HG02571 (cell line): ENCODE measurements at regions not wholly inside any gene's neighbourhood (a gene's known extent, or its start where the extent isn't known, plus 50 kb on each side); places are given as distances from the start of the nearest gene placed in this dataset.
"Not testable (repeated sequence)": the region's sequence is repeated elsewhere in the genome, so short reads cannot be mapped to it uniquely, and the experiment has no call there.

ENCODE experiments used
- ATAC-seq: cut with Tn5 transposase; IDR thresholded peaks from one replicate; pipeline ENCODE4 v1.9.1; 2021; ENCODE audit warnings: mild to moderate bottlenecking, moderate library complexity; ENCODE audit not compliant: unreplicated experiment

- ATAC-seq: no peak
These were observed 55.6 kb upstream of the ABCD3 start for GRCh38 chr1:94362466-94363058.

DNA sequence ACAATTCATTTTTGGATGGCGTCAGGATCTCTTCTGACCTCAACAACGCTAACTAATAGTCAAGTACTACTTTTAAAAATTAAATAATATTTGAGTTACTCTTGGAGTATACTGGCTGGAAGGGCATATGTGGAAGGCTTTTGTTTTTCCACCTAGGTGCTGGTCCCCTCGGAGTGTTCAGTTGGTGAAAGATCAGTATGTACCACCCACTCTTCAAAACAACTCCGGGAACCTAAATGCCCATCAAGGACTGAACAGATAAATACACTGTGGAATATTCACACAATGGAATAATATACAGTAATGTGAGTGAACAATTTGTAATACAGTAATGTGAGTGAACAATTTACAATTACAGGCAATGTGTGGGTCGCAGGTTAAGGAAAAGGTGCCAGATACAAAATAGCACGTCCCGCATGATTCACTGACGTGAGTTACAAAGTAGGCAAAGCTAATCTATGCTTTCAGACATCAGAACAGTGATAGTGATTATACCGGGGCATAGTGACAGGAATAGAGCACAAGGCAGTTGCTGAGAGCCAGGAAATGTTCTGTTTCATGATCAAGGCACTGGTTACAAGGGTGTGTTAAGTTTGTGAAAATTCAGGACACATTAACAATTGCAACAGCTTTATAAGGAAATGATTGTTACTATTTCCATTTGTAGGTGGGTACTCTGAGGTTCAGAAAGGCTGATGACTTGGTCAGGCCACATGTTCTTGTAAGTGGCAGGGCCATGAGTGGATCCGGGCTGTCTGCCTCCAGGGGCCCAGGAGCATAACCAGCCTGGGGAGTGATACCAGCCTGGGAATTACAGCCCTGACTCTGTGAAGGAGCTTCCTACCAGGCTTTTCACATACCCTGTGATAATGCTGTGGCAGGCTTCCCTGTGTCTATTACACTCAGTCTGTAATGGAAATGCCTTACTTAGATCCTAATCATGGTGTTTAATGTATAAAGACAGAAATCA lies 59.3 kb upstream of the ABCD3 start:
- no peak for ATAC-seq

- no peak for ATAC-seq
These were observed 60.5 kb upstream of the ABCD3 start for GRCh38 chr1:94357661-94358060.

GRCh38 chr1:94355485-94355980 lies 62.7 kb upstream of the ABCD3 start:
- no peak for ATAC-seq

DNA sequence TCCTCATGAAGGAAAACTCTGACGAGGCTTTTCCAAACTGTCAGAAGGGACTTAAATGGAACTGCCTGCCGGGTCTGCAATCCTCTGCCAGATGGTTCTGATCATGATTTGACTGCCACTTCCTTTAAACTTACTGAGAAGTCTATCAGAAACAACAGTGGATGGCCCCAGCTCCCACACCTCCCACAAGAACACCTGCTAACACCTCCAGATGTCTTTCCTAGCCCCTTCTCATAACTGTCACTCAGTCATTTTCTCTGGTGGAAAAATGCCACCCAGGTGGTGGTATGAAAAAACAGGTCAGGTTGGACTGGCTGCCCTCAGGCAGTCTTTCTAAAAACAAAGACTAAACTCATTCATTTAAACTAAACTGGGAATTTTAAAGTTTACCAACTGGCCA lies 66.7 kb upstream of the ABCD3 start:
- ATAC-seq: no peak

- no peak for ATAC-seq
These were observed 67.8 kb upstream of the ABCD3 start for GRCh38 chr1:94350350-94350924.

GRCh38 chr1:94349853-94350252 lies 68.3 kb upstream of the ABCD3 start:
- ATAC-seq: no peak

DNA sequence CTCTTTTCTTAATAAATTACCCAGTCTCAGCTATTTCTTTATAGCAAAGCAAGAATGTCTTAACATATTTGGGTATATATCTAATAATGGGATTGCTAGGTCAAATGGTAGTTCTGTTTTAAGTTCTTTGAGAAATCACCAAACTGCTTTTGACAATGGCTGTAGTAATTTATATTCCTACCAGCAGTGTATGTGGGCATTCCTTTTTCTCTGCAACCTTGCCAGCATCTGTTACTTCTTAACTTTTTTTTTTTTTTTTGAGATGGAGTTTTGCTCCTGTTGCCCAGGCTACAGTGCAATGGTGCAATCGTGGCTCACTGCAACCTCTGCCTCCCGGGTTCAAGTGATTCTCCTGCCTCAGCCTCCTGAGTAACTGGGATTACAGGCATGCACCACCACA lies 69.8 kb upstream of the ABCD3 start:
- ATAC-seq: not testable (repeated sequence)

DNA sequence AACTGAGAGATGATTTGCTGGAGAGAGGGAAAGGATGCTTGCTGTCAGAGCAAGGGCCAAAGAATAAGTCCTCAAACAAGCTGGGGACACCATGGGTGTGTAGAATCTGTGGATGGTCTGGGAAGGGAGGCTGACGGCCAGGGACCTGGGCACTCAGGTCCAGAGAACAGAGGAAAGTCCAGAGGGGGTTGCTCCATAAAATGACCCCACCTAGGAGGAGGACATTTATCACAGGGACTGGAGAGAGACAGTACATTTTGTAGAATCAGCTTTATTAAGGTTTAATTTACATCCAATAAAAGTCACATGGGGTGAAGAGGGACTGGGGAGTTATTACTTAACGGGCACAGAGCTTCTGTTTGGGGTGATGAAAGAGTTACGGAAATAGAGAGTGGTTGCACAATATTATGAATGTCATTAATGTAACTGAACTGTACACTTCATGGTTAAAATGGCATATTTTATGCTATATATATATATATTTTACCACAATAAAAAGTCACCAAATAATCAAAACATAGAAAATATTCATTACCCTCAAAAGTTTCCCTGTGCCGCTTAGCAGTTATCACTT lies 73.0 kb upstream of the ABCD3 start:
- ATAC-seq: no peak

DNA sequence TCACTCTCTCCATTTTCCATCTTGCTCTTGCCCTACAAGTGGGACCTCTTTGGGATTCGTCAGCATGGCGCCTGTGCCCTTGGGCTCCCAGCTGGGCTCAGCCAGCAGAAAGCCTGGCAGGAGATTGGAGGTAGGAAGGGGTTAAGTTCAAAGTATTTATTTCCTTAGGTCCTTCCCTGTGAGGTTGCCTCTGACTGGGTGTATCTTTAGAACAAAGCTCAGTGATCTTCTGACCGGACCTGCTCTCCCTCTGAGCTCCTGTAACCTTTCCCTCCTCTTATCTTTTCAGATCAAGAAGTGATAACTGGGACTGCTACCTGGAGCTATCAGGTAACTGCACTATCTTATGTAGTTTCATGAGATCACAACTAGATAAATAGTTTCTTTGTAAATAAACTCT lies 75.8 kb upstream of the ABCD3 start:
- ATAC-seq: no peak

DNA sequence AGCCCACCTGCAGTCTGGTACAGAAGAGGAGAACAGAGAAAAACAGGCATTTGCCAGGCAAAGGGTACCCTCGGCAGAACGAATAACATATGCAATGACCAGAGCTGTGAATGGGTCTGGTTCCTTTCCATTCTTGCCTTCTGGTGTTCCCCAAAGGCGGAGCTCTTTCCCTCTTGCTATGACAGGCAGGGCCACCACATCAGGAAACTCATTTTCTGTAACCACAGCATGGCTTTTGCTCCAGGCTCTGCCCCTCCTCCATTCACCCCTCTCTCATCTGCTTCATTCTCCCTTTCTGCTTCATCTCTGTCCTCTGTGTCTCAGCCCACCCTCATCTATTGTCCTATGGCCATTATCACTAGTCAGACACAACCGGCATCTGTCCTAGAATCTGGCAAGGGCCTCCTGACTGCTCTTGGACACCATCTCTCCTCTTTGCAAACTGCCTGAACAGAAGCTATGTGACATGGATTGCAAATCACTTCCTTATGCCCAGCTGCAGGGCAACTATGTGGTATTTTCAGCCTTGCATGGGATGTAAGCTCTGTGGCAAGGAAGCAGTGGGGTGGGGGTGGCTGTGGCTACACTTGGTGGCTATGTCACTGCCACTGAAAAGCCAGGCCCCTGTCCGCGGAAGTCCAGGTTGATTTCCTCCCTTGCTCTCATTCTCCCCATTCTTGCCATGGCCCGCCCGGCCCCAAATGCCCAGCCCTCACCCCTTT lies 78.8 kb upstream of the ABCD3 start:
- no peak for ATAC-seq

- ATAC-seq: no peak
These were observed 81.2 kb upstream of the ABCD3 start for GRCh38 chr1:94336991-94337390.

DNA sequence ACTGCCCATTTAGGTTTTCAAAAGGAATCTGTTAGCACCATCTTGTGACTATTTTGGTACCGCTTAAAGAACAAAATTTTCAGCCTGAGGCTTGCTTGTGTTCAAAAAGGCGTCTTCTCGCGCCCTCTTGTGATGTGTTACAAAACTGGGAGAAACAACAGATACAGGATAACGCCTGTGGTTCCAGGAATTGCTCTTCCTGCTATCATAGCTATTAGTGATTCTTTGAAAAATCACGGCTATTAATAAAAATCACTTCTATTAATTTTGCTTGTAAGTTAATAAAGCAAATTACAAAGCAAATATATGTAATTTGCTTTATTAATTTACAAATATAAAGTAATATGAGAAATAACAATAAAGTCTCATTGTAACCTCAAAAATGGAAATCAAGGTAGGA lies 82.2 kb upstream of the ABCD3 start:
- no peak for ATAC-seq

DNA sequence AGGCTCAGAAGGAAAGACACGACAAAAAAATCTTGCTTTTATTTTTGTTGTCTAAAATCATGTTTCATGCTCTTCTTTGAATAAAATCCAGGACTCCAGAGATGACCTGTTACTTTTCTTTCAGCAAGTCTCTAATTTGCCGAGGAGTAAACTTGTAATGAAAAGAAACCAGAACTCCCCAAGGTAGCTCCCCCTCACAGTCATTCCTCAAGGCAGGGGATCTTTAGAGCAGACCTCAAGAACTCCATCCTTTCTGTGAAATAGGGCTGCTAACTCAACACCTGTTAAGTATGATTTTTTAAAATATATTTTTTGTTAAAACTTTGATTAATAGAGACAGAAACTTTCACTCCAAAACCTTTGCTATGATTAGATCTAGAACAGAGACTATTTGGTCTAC lies 82.7 kb upstream of the ABCD3 start:
- no peak for ATAC-seq

DNA sequence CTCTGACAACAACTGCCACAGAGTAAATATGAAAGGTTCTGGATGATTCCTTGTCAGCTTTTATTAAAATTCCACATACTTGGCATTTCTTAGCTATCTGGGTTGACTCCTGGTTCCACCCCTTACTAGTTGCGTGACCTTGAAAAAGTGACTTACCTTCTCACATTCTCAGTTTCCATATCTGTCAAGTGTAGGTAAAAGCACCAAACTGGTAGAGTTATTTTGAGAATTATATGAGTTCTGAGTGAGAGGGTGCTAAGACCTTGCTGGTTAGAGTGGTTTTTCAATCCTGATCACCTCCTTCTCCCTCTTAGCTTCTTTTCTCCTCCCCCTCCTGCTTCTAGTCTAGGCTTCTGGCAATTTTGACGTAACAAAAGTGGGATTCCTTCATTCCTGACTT lies 83.4 kb upstream of the ABCD3 start:
- ATAC-seq: peak; percentile 47

GRCh38 chr1:94332952-94333351 lies 85.2 kb upstream of the ABCD3 start:
- ATAC-seq: peak; percentile 54

DNA sequence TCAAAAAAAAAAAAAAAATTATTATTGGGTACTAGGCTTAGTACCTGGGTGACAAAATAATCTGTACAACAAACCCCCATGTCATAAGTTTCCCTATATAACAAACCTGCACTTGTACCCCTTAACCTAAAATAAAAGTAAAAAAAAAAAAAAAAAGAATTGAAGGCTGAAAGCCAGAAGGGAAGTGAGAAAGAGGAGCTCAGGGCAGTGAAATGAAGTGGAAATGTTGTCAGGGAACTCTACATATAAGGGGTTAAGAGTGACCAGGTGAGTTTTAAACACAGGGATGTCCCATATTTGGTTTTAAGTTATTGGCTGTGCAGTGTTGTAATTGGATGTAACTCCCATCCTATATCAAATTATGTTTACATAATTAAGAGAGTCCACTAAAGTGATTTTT lies 85.7 kb upstream of the ABCD3 start:
- ATAC-seq: no peak

DNA sequence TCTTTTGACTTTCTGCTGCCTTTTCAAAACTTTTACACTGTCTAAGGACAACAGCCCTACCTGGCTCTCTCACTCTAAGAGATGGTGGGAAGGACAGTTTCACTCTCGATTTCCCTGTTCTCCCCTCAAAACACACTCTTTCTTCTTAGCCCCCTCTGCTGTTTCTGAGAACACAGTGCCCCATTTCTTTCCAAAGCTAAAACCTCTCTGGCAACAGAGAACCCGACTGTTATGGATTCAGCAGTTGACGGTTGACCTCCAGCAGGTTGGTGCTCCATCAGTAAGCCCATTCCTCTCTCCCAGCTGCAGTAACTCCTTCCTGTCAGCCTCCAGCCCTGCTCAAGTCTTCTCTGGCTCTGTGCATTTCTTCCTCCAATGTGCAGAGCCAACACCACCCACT lies 88.2 kb upstream of the ABCD3 start:
- no peak for ATAC-seq

DNA sequence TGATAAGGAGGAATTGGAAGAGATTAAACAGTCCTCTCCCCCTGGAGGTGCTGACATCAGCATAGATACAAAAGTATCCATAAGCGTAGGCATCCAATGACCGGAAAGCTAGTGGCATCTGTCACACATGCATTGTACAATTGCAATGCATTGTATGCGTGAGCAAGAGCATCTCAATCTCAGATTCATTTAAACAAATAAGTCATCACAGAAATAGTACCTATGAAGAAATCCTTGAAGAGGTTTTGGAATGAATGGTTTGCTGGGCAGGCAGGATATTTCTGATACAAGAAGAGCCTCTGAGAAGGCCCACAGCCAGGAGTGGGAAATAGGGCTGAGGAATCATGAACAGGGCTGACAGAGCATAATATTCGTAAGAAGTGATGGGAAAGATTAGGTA lies 88.9 kb upstream of the ABCD3 start:
- ATAC-seq: no peak

- ATAC-seq: no peak
These were observed 89.8 kb upstream of the ARHGAP29 start for GRCh38 chr1:94327001-94327690.
